Activated CD8-positive, alpha-beta memory T cell treated with anti-CD3 and anti-CD28 coated beads for 1 hour (primary cell): ENCODE measurements at regions not wholly inside any gene's neighbourhood (a gene's known extent, or its start where the extent isn't known, plus 50 kb on each side); places are given as distances from the start of the nearest gene placed in this dataset.
"Not testable (repeated sequence)": the region's sequence is repeated elsewhere in the genome, so short reads cannot be mapped to it uniquely, and the experiment has no call there.

Experiments
- DNase-seq, 2 donors: peaks; one replicate each; pipeline ENCODE4 v3.0.0-alpha.2; 2020; ENCODE audit warnings: low read depth in 1 of 2; ENCODE audit errors: extremely low read depth in 1 of 2

- no peak for DNase-seq
These were observed 458.2 kb upstream of the NPVF start for GRCh38 chr7:25686493-25686892.

GRCh38 chr7:25694211-25694610 is 457.8 kb upstream of the NFE2L3 start:
- DNase-seq = no peak

- DNase-seq = no peak
These were observed 457.3 kb upstream of the NFE2L3 start for GRCh38 chr7:25694699-25695098.

DNA sequence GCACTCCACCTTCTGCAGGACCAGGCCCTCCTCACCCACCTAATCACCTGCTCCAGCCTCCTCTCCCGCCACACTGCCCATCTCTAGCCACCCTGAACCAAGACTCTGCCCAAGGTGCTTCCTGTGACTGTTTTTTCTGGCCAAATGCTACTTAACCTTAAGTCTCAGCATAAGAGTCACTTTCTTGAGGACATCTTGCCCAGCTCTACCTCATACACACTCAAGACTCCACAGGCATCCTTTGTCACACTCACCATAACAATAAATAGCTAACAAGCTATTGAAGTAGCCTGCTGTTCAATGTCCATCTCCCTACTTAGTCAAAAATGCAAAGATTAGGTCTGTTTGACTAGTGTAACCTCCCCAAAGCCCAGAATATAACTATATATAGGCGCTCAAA is 455.4 kb upstream of the NFE2L3 start:
- DNase-seq = no peak

GRCh38 chr7:25698451-25699113 is 453.4 kb upstream of the NFE2L3 start:
- DNase-seq = no peak

DNA sequence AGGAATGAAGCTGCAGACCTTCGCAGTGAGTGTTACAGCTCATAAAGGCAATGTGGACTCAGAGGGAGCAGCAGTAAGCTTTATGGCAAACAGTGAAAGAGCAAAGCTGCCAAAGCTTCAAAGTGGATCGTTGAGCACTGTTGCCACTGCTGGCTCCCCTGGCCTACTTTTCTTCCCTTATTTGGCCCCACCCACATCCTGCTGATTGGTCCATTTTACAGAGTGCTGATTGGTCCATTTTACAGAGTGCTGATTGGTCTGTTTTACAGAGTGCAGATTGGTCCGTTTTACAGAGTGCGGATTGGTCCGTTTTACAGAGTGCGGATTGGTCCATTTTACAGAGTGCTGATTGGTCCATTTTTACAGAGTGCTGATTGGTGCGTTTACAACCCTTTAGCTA is 451.9 kb upstream of the NFE2L3 start:
- not testable (repeated sequence) for DNase-seq

DNA sequence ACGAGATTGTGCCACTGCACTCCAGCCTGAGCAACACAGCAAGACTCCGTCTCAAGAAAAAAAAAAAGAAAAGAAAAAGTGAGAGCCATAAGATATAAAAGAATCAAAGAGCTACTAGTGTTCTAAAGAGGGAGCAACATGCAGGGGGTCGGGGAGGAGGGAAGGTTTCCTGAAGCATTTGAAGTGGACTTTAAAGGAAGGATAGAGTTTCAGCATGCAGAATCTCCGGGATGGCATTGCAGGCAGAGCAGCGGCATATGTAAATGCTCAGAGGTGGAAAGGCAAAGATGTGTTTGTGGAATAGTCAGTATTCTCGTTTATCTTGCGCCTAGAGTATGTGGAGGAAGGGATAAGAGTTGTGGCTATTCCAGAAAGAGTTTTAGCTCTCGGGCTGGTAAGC is 447.6 kb upstream of the NFE2L3 start:
- no peak for DNase-seq

DNA sequence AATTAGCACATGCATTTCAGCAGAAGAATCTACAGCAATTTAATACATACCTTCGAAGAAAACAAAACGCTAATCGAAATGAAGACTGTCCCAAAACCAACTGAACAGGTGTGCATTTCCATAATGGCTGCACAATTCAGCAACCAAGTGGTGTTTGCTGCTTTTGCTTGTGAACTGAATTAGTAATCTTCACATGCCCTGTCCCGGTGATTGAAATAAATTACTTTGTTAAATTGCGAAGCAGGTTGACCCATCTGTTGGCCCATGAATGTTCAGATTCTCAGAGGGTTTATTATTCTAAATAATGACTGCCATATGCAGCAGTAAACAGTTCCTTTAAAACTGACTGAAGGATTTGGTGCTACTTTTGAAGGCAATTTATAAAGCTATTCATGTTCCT is 445.2 kb upstream of the NFE2L3 start:
- DNase-seq = no peak

- DNase-seq = no peak
These were observed 444.0 kb upstream of the NFE2L3 start for GRCh38 chr7:25707768-25708620.

DNA sequence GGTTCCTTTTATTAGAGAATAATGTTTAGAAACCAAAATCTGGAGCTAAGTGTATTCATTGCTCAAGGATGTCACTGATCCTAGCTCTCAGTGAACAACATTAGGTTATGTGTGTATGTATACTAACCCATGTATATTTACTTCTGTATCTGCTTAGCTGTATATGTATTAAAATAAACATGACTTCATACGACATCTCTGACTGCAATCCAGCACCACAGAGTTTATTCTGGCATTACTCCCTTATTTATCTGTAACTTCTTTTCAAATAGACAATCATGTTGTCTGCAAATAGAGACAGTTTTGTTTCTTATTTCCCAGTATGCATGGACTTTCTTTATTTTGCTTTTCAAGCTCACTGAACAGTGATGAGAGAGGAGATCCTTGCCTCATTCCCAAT is 441.0 kb upstream of the NFE2L3 start:
- DNase-seq = no peak

DNA sequence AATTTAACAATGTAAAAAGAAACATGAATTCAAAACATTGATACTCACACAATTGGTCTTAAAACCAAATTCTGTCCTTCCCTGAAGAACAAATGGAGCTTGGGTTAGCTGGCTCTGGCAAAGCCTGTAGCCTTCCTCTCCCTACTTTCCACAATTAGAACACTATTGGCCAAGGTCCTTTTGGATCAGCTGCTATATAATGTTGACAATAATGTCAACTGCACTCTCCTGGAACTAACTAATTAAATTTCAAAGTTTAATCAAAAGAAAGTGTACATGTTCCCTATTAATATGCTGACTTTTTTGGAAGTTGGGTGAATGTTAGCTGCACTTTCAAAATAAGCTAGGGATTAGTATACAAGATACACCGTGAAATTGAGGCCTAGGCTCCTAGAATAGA is 440.1 kb upstream of the NFE2L3 start:
- DNase-seq = no peak

GRCh38 chr7:25712500-25712899 is 439.5 kb upstream of the NFE2L3 start:
- no peak for DNase-seq

DNA sequence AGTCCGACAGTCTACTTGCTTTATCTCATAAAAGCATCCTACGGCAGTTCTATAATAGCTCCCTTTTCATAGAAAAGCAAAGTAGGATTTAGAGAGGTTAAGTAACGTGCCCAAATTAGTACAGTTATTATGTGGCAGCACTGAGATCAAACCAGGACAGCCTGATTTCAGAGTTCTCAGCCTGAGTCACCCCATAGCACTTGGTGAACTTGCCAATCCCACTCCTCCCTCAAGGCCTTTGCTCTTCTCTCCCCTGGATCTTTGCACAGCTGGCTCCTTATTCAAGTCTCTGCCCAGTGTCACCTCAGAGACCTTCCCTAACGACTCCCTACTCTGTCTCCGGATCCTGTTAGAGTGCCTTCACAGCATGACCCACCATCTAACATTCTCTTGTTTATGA is 438.0 kb upstream of the NFE2L3 start:
- DNase-seq = no peak

- DNase-seq = no peak
These were observed 435.6 kb upstream of the NFE2L3 start for GRCh38 chr7:25716421-25716820.

DNA sequence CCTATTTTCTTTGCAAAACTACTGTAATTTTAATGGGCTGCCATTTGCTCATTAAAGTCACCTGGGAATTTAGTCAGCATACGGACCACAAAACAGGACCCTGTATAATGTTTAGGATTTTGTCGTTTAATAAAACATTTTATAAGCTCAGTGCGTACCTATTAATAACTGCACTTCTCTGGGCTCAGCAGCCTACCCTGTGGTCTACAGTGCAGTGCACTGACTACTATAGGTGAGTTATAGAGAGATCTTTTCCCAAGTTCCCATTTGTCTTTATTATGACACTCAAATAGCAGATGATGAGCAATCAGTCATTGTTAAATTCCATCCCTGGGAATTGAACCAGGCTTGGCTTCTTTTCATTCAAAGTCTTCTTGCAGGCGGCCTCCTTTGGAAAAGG is 433.4 kb upstream of the NFE2L3 start:
- DNase-seq = no peak

- DNase-seq = no peak
These were observed 432.7 kb upstream of the NFE2L3 start for GRCh38 chr7:25719190-25719896.

GRCh38 chr7:25720427-25720826 is 431.6 kb upstream of the NFE2L3 start:
- no peak for DNase-seq

- no peak for DNase-seq
These were observed 429.1 kb upstream of the NFE2L3 start for GRCh38 chr7:25722856-25723255.

DNA sequence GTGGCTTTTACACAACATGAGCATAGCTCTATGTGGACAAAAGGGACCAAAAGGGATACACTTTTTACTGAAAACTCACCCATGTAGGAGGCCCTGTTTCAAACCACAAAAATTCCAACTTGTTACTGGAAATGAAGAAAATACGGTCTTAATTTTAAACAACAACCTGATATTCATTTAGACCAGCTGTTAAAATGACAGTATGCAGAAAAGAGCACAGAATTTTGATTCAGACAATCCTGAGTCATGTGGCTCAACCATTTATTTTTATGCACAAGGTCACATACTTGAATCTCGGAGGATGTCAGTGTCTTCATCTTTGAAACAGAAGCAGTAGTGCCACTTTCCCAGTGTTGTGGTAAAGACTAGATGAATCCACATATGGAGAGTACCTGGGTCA is 426.5 kb upstream of the NFE2L3 start:
- no peak for DNase-seq

GRCh38 chr7:25726170-25726780 is 425.7 kb upstream of the NFE2L3 start:
- DNase-seq = no peak

GRCh38 chr7:25726781-25727311 is 425.2 kb upstream of the NFE2L3 start:
- no peak for DNase-seq
